IMR-90 (cell line): ENCODE measurements at regions not wholly inside any gene's neighbourhood (a gene's known extent, or its start where the extent isn't known, plus 50 kb on each side); places are given as distances from the start of the nearest gene placed in this dataset.

ENCODE experiments used
- ATAC-seq: fragments of 200-7000 bp; cut with Tn5 transposase; 2 replicates; pipeline ENCODE4 v1.9.1; 2020; ENCODE audit warnings: low read depth, mild to moderate bottlenecking, moderate library complexity
- BruUV-seq: library from RNA; stranded (reverse); fragments of 400-500 nt; replicated peaks from 2 replicates; lab custom pipeline; 2021; lab: Mats Ljungman, UMichigan
- CTCF ChIA-PET: fragments of 300-600 bp; formaldehyde crosslinking; extraction: SDS; loops from one replicate; lab custom pipeline; 2021; ENCODE audit warnings: antibody characterized with exemption; lab: Yijun Ruan, JAX
- POLR2A ChIA-PET: fragments of 300-600 bp; sonication (Branson Sonifier 250); formaldehyde crosslinking; loops from one replicate; lab custom pipeline; 2022; ENCODE audit warnings: antibody characterized with exemption; ENCODE audit not compliant: unreplicated experiment; lab: Charles Lee
- DNase-seq: peaks from one replicate; pipeline ENCODE4 v3.0.0; 2013
- H2AFZ ChIP-seq: replicated peaks from 2 replicates; pipeline ENCODE3; 2013; ENCODE audit warnings: low read length, mild to moderate bottlenecking; ENCODE audit not compliant: poor library complexity
- H2AK5ac ChIP-seq: 2 replicates; pipeline ENCODE4 v1.6.1; 2013; ENCODE audit warnings: low read depth, low read length, inconsistent platforms
- H2AK9ac ChIP-seq: replicated peaks from 2 replicates; pipeline ENCODE3; 2013; ENCODE audit warnings: mild to moderate bottlenecking, low read depth, low read length, moderate library complexity; ENCODE audit not compliant: poor library complexity
- H2BK120ac ChIP-seq: 2 replicates; pipeline ENCODE4 v1.6.1; 2013; ENCODE audit warnings: low read depth, low read length, inconsistent platforms
- H2BK15ac ChIP-seq: 3 replicates; pipeline ENCODE4 v1.6.1; 2013; ENCODE audit warnings: low read depth, low read length, inconsistent platforms
- H2BK20ac ChIP-seq: 2 replicates; pipeline ENCODE4 v1.6.1; 2013; ENCODE audit warnings: low read depth, mild to moderate bottlenecking, inconsistent platforms, low read length, moderate library complexity
- H2BK5ac ChIP-seq: 2 replicates; pipeline ENCODE4 v1.6.1; 2013; ENCODE audit warnings: mild to moderate bottlenecking, low read depth, low read length, inconsistent platforms; ENCODE audit not compliant: poor library complexity, severe bottlenecking
- H3K14ac ChIP-seq: replicated peaks from 2 replicates; pipeline ENCODE4 v1.6.1; 2013; ENCODE audit warnings: low read depth, low read length, inconsistent platforms
- H3K18ac ChIP-seq: 2 replicates; pipeline ENCODE4 v1.6.1; 2013; ENCODE audit warnings: low read depth, low read length, control low read depth
- H3K23ac ChIP-seq: 2 replicates; pipeline ENCODE4 v1.6.1; 2013; ENCODE audit warnings: low read depth, low read length, inconsistent platforms
- H3K27ac ChIP-seq: 2 replicates; pipeline ENCODE4 v1.5.1; 2013; ENCODE audit warnings: mild to moderate bottlenecking, control low read depth, low read length; ENCODE audit not compliant: insufficient read depth
- H3K27me3 ChIP-seq: 2 replicates; pipeline ENCODE4 v1.6.1; 2013; ENCODE audit warnings: low read length; ENCODE audit not compliant: control insufficient read depth, insufficient read depth
- H3K36me3 ChIP-seq: 2 replicates; pipeline ENCODE4 v1.6.1; 2013; ENCODE audit warnings: low read length, mixed read lengths; ENCODE audit not compliant: control insufficient read depth, insufficient read depth
- H3K4ac ChIP-seq: 2 replicates; pipeline ENCODE4 v1.6.1; 2013; ENCODE audit warnings: low read depth, low read length, inconsistent platforms
- H3K4me1 ChIP-seq: 2 replicates; pipeline ENCODE4 v1.6.1; 2013; ENCODE audit warnings: low read length, mixed read lengths; ENCODE audit not compliant: control insufficient read depth, insufficient read depth
- H3K4me2 ChIP-seq: 2 replicates; pipeline ENCODE4 v1.6.1; 2013; ENCODE audit warnings: low read depth, mild to moderate bottlenecking, control low read depth, low read length, moderate library complexity
- H3K4me3 ChIP-seq: 2 replicates; pipeline ENCODE4 v1.5.1; 2013; ENCODE audit warnings: low read depth, mild to moderate bottlenecking, control low read depth, low read length, moderate library complexity; ENCODE audit not compliant: insufficient read depth
- H3K56ac ChIP-seq: 2 replicates; pipeline ENCODE4 v1.6.1; 2013; ENCODE audit warnings: low read length, inconsistent platforms; ENCODE audit not compliant: insufficient read depth; ENCODE audit errors: extremely low read depth
- H3K79me1 ChIP-seq, 2 experiments: 2 replicates each; pipeline ENCODE4 v1.6.1; 2013; ENCODE audit warnings: low read length in 2 of 2, inconsistent platforms in 1 of 2, low read depth in 1 of 2
- H3K9ac ChIP-seq: 2 replicates; pipeline ENCODE4 v1.6.1; 2013; ENCODE audit warnings: low read depth, low read length, control low read depth
- H3K9me1 ChIP-seq: 2 replicates; pipeline ENCODE4 v1.6.1; 2013; ENCODE audit warnings: low read length, inconsistent platforms; ENCODE audit not compliant: insufficient read depth
- H3K9me3 ChIP-seq: 2 replicates; pipeline ENCODE4 v1.6.1; 2013; ENCODE audit warnings: low read length; ENCODE audit not compliant: control insufficient read depth, insufficient read depth
- H4K20me1 ChIP-seq: 2 replicates; pipeline ENCODE4 v1.6.1; 2013; ENCODE audit warnings: low read length, inconsistent platforms; ENCODE audit not compliant: insufficient read depth
- H4K5ac ChIP-seq: 2 replicates; pipeline ENCODE4 v1.6.1; 2013; ENCODE audit warnings: mild to moderate bottlenecking, low read depth, low read length, control low read depth
- H4K8ac ChIP-seq, 2 experiments: 2 replicates each; pipeline ENCODE4 v1.6.1; 2013; ENCODE audit warnings: low read depth in 2 of 2, low read length in 2 of 2, control low read depth in 1 of 2, inconsistent platforms in 1 of 2
- H4K91ac ChIP-seq: 2 replicates; pipeline ENCODE4 v1.6.1; 2013; ENCODE audit warnings: low read depth, low read length, inconsistent platforms; ENCODE audit not compliant: insufficient read depth
- BHLHE40 ChIP-seq: fragments of 150-350 bp; IDR thresholded peaks from 2 replicates; pipeline ENCODE4 v1.6.1; 2016; ENCODE audit warnings: mild to moderate bottlenecking, low read depth, low read length
- CEBPB ChIP-seq: IDR thresholded peaks from 2 replicates; pipeline ENCODE4 v1.6.1; 2012; ENCODE audit warnings: low read depth, low read length, improper control_type of control experiment
- CHD1 ChIP-seq: IDR thresholded peaks from 2 replicates; pipeline ENCODE4 v1.6.1; 2012; ENCODE audit warnings: low read depth, low read length, improper control_type of control experiment
- CTCF ChIP-seq: conservative IDR thresholded peaks from 2 replicates; pipeline ENCODE4 v1.5.1; 2012; ENCODE audit warnings: mild to moderate bottlenecking, low read depth, low read length, improper control_type of control experiment
- ELK1 ChIP-seq: fragments of 150-350 bp; IDR thresholded peaks from 2 replicates; pipeline ENCODE4 v1.6.1; 2016; ENCODE audit warnings: low read depth, mild to moderate bottlenecking, low read length, moderate library complexity, borderline replicate concordance
- FOS ChIP-seq: fragments of 150-350 bp; IDR thresholded peaks from 2 replicates; pipeline ENCODE4 v1.6.1; 2016; ENCODE audit warnings: low read depth, low read length
- MAFK ChIP-seq: IDR thresholded peaks from 2 replicates; pipeline ENCODE4 v1.6.1; 2012; ENCODE audit warnings: low read depth, low read length, improper control_type of control experiment
- MAZ ChIP-seq: IDR thresholded peaks from 2 replicates; pipeline ENCODE4 v1.6.1; 2012; ENCODE audit warnings: low read depth, mild to moderate bottlenecking, low read length, improper control_type of control experiment, moderate library complexity, borderline replicate concordance
- MXI1 ChIP-seq: IDR thresholded peaks from 2 replicates; pipeline ENCODE4 v1.6.1; 2012; ENCODE audit warnings: low read depth, mild to moderate bottlenecking, low read length, moderate library complexity, borderline replicate concordance
- NFE2L2 ChIP-seq: fragments of 150-350 bp; IDR thresholded peaks from 2 replicates; pipeline ENCODE4 v1.6.1; 2016; ENCODE audit warnings: low read depth, mild to moderate bottlenecking, low read length
- POLR2A ChIP-seq: IDR thresholded peaks from 2 replicates; pipeline ENCODE4 v1.6.1; 2012; ENCODE audit warnings: mild to moderate bottlenecking, low read depth, low read length
- RAD21 ChIP-seq: IDR thresholded peaks from 2 replicates; pipeline ENCODE4 v1.6.1; 2012; ENCODE audit warnings: low read length, improper control_type of control experiment
- RCOR1 ChIP-seq: IDR thresholded peaks from 2 replicates; pipeline ENCODE4 v1.6.1; 2012; ENCODE audit warnings: mild to moderate bottlenecking, low read length, improper control_type of control experiment; ENCODE audit not compliant: insufficient replicate concordance
- RFX5 ChIP-seq: IDR thresholded peaks from 2 replicates; pipeline ENCODE4 v1.8.0; 2012; ENCODE audit warnings: low read depth, mild to moderate bottlenecking, low read length, moderate library complexity
- SMC3 ChIP-seq: fragments of 150-350 bp; IDR thresholded peaks from 2 replicates; pipeline ENCODE4 v1.6.1; 2016; ENCODE audit warnings: low read depth, mild to moderate bottlenecking, antibody characterized with exemption, low read length, moderate library complexity
- USF2 ChIP-seq: fragments of 150-350 bp; IDR thresholded peaks from 2 replicates; pipeline ENCODE4 v1.6.1; 2017; ENCODE audit warnings: mild to moderate bottlenecking, antibody characterized with exemption, low read length, low read depth
- WGBS, 2 experiments: methylation state at CpG; one replicate each; pipeline versions ENCODE4 v1.1.5 to v1.1.7; 2013; ENCODE audit warnings: missing lambda C conversion rate in 2 of 2; ENCODE audit not compliant: insufficient read length in 1 of 2; ENCODE audit errors: extremely low coverage in 2 of 2; 5-methylcytosine and 5-hydroxymethylcytosine counted together
- dilution Hi-C: fragments of 300-500 bp; cut with HindIII; formaldehyde crosslinking; loops from one replicate; pipeline ENCODE4 v1.14.3; 2018; ENCODE audit warnings: low sequenced_read_pairs; ENCODE audit not compliant: unreplicated experiment
- in situ Hi-C: fragments of 300-500 bp; cut with MboI; formaldehyde crosslinking; loops from 3 replicates; pipeline ENCODE4 v1.14.3; 2019; ENCODE audit warnings: low sequenced_read_pairs, inconsistent platforms, mixed read lengths
- intact Hi-C: fragments of 100-400 bp; cut with micrococcal nuclease; formaldehyde crosslinking; loops from 2 replicates; pipeline ENCODE4 v1.10.0; 2022

DNA sequence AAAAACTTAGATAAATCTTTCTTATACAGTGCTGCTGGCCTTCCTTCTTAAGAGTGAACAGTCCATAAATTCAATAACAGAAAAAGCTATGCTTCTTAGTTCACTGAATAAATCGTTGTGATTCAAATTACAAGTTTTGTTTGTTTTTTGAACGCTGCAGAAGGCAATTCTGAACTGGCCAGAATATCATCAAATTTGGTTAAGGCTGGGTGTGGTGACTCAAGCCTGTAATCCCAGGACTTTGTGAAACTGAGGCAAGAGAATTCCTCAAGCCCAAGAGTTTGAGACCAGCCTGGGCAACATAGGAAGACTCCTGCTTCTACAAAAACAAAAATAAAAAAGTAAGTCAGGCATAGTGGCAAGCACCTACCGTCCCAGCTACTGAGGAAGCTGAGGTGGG, 111.2 kb upstream of the SLC39A10 start:
- Histone ChIP-seq H2AFZ (no peak overlapping the region), H2AK5ac (peak overlapping the region; percentile 91), H3K4me2 (no peak overlapping the region), H3K79me1 (no peaks in the 10 kb centered on the region), H3K18ac (peak overlapping the region; percentile 60; the same call in 1 of the 2 replicates), H3K27me3 (no peaks in the 10 kb centered on the region), H4K91ac (peak overlapping the region; percentile 24), H3K4ac (peak overlapping the region; percentile 56; the same call in 1 of the 2 replicates), H2BK15ac (peak overlapping the region; percentile 96), H3K36me3 (no peaks in the 10 kb centered on the region), H4K5ac (no peak overlapping the region; the same call in 1 of the 2 replicates), H3K9me3 (peaks cover 7% of the 10 kb centered on the region), H3K9ac (no peak overlapping the region), H4K8ac (peak overlapping the region; percentile 73 to 82; a peak in 3 of 4 replicates), H2BK5ac (peak overlapping the region; percentile 92), H4K20me1 (no peaks in the 10 kb centered on the region), H3K27ac (peak overlapping the region; percentile 52), H2AK9ac (no peak overlapping the region), H3K14ac (peak overlapping the region; percentile 76), H3K4me3 (no peak overlapping the region), H3K9me1 (no peaks in the 10 kb centered on the region), H3K23ac (no peak overlapping the region), H3K4me1 (0 out of 2 replicates have a peak, but pooled peaks cover 1% of the 10 kb centered on the region), H2BK120ac (peak overlapping the region; percentile 56), H3K56ac (no peak overlapping the region), H2BK20ac (peak overlapping the region; percentile 57)
- ChIA-PET POLR2A (no interaction called here), CTCF (no interaction called here)
- no peak for ATAC-seq
- BruUV-seq: no TSS peak
- in situ Hi-C loops (no loop called here), dilution Hi-C loops (no loop called here), intact Hi-C loops (no loop called here)
- TF ChIP-seq NFE2L2 (no peak), MAZ (no peak), BHLHE40 (no peak), RAD21 (no peak), CTCF (no peak), SMC3 (no peak), CEBPB (no peak), CHD1 (no peak), POLR2A (no peak), RFX5 (no peak), FOS (no peak), RCOR1 (no peak), MAFK (no peak), MXI1 (no peak), ELK1 (no peak), USF2 (no peak)
- no CpG with 5 or more reads among the region's 3 CpGs for WGBS, 2 experiments
- DNase-seq: no peak
